ENCODE measurements at regions not wholly inside any gene's neighbourhood (a gene's known extent, or its start where the extent isn't known, plus 50 kb on each side); places are given as distances from the start of the nearest gene placed in this dataset.

DNA sequence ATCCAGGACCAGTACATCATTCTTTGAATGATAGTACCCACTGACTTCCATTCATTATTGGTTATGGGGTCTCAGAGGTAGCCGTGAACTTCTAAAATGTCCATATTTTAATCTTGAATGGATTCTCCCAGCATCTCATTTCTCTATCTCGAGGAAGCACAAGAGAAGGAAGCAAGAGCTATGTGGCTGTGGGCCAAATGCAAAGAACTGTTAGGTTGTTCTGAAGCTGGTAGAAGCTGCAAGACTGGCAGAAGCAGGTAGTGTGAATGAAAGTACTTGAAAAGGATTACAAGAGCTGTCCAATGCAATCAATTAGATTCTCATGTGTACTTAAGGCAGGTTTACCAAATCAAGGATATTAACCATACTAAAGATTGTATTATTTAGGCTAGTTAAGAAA is 1131.8 kb downstream of the GRIK2 start:
- Histone ChIP-seq H3K27ac (no peak overlapping the region), H3K36me3 (no peaks in the 10 kb centered on the region), H3K27me3 (no peaks in the 10 kb centered on the region), H3K4me3 (no peak overlapping the region), H3K9me3 (no peaks in the 10 kb centered on the region), H3K4me1 (peaks cover 0 to 2% (median 0%) of the 10 kb centered on the region in 4 donors)
- intact Hi-C loops (cut with DNase I), result no loop called here
- TF ChIP-seq, protein P1, sequence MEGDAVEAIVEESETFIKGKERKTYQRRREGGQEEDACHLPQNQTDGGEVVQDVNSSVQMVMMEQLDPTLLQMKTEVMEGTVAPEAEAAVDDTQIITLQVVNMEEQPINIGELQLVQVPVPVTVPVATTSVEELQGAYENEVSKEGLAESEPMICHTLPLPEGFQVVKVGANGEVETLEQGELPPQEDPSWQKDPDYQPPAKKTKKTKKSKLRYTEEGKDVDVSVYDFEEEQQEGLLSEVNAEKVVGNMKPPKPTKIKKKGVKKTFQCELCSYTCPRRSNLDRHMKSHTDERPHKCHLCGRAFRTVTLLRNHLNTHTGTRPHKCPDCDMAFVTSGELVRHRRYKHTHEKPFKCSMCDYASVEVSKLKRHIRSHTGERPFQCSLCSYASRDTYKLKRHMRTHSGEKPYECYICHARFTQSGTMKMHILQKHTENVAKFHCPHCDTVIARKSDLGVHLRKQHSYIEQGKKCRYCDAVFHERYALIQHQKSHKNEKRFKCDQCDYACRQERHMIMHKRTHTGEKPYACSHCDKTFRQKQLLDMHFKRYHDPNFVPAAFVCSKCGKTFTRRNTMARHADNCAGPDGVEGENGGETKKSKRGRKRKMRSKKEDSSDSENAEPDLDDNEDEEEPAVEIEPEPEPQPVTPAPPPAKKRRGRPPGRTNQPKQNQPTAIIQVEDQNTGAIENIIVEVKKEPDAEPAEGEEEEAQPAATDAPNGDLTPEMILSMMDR (IDR thresholded peaks at IDR 0.05), result no peak
- TF ChIP-seq EP300 (IDR thresholded peaks at IDR 0.05), result no peak
- WGBS, 2 donors, result 63 to 66% methylated on average over 2 of the region's 2 CpGs
- no peak for DNase-seq

DNA sequence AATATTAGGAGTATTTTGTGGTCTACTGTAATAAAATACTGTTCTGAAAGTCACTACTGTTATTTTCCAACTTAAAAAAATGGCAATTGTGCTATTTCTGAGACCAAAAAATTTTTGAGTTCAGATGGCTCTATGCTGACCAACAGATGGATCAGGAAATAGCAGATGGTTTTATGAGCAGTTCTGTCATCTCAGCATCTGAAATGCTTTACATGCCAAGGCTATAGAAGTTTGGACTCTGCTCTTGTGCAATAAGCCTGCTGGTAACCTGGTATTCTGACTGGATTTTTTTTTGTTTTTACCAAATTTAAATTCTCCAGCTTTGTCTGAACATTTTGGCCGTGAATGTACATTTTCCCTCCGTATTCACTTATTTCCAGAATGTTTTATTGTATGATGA is 1127.5 kb downstream of the GRIK2 start:
- no peak overlapping the region for H3K4me3 ChIP-seq
- WGBS, 2 donors, result 49 to 71% methylated on average over 2 of the region's 2 CpGs
- intact Hi-C loops (cut with DNase I), result no loop called here
- no peaks in the 10 kb centered on the region for H3K9me3 ChIP-seq
- no peaks in the 10 kb centered on the region for H3K4me1 ChIP-seq
- TF ChIP-seq POLR2A (IDR thresholded peaks at IDR 0.05) (no peak), POLR2AphosphoS5 (IDR thresholded peaks at IDR 0.05) (no peak), EP300 (IDR thresholded peaks at IDR 0.05) (no peak)
- TF ChIP-seq, protein P1 (IDR thresholded peaks at IDR 0.05), result no peak
- H3K27ac ChIP-seq, result no peak overlapping the region
- H3K36me3 ChIP-seq, result no peaks in the 10 kb centered on the region
- no peak for DNase-seq
- H3K27me3 ChIP-seq, result no peaks in the 10 kb centered on the region

DNA sequence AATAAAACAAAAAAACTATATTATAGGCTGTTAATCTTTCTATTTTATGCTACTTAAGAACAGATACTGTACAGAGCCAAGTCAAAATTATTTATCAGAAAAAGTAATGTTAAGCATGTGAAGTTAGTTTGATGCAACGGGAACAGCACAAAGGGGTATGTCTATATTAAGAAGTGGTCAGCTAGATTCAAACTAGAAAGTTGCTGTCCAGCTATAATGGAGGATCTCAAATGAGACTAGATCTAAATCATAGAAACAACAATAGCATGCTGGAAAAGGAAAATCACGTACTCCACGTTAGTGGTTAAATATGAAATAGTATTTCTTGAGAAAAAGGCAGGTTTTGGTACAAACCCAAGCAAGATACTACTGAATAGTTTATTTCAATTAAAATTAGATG is 1124.0 kb downstream of the GRIK2 start:
- H3K36me3 ChIP-seq, result no peaks in the 10 kb centered on the region
- TF ChIP-seq POLR2AphosphoS5 (IDR thresholded peaks at IDR 0.05), result no peak
- no peak for TF ChIP-seq EP300 (IDR thresholded peaks at IDR 0.05)
- TF ChIP-seq, protein P1 (IDR thresholded peaks at IDR 0.05), result no peak
- no peak for TF ChIP-seq POLR2A (IDR thresholded peaks at IDR 0.05)
- DNase-seq, result no peak
- no peak overlapping the region for H3K27ac ChIP-seq
- no peak overlapping the region for H3K4me3 ChIP-seq
- WGBS, 2 donors, result 89 to 90% methylated on average over 3 of the region's 3 CpGs
- H3K9me3 ChIP-seq, result no peaks in the 10 kb centered on the region
- no peaks in the 10 kb centered on the region for H3K4me1 ChIP-seq
- intact Hi-C loops (cut with DNase I), result no loop called here
- no peaks in the 10 kb centered on the region for H3K27me3 ChIP-seq

DNA sequence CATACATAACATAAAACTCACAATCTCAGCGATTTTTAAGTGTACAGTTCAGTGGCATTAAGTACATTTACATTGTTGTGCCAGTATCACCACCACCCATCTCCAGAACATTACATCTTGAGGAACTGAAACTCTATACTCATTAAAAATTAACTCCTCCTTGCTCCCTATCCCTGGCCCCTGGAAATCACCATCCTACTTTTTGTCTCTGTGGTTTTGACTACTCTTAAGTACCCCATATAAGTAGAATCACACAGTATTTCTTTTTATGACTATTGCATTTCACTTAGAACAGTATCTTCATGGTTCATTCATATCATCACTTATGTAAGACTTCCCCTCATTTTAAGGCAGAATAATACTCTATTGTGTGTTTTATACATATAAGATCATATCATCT is 1108.1 kb downstream of the GRIK2 start:
- no peak overlapping the region for H3K4me3 ChIP-seq
- 69 to 88% methylated on average over 1 of the region's 1 CpG for WGBS, 2 donors
- H3K9me3 ChIP-seq, result peaks cover 0 to 6% (median 0%) of the 10 kb centered on the region in 4 donors
- intact Hi-C loops (cut with DNase I), result no loop called here
- no peaks in the 10 kb centered on the region for H3K27me3 ChIP-seq
- H3K4me1 ChIP-seq, result no peaks in the 10 kb centered on the region
- TF ChIP-seq POLR2AphosphoS5 (IDR thresholded peaks at IDR 0.05), result no peak
- TF ChIP-seq, protein P1 (IDR thresholded peaks at IDR 0.05), result no peak
- TF ChIP-seq POLR2A (IDR thresholded peaks at IDR 0.05), result no peak
- no peak for TF ChIP-seq EP300 (IDR thresholded peaks at IDR 0.05)
- H3K27ac ChIP-seq, result no peak overlapping the region
- no peak for DNase-seq
- H3K36me3 ChIP-seq, result no peaks in the 10 kb centered on the region

DNA sequence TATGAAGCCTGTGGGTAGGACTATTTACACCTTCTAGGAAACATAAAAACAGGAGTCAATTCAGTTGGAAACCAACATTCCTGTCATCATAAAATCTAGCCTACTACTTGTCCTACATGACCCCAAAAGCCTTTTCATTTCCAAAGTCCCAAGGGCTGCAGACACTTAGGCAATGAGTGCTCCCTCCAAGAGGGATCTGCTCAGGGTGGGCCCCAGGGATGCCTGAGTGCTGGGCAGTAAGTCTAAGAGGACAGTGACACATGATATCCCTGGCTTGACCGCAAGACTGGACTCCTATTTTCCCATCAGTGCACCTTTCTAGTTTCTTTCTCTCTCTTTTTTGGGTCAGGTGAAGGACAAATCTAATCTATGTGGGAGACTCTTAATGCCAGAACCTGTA is 1101.3 kb downstream of the GRIK2 start:
- intact Hi-C loops (cut with DNase I), result no loop called here

More for the DNA sequence above, 1101.3 kb downstream of the GRIK2 start:
- Histone ChIP-seq H3K9me3 (no peaks in the 10 kb centered on the region), H3K27ac (no peak overlapping the region), H3K4me1 (no peaks in the 10 kb centered on the region), H3K4me3 (no peak overlapping the region), H3K36me3 (no peaks in the 10 kb centered on the region), H3K27me3 (no peaks in the 10 kb centered on the region)
- 89 to 94% methylated on average over 1 of the region's 1 CpG for WGBS, 2 donors
- TF ChIP-seq POLR2AphosphoS5 (IDR thresholded peaks at IDR 0.05), result no peak
- TF ChIP-seq POLR2A (IDR thresholded peaks at IDR 0.05), result no peak
- TF ChIP-seq EP300 (IDR thresholded peaks at IDR 0.05), result no peak
- TF ChIP-seq, protein P1 (IDR thresholded peaks at IDR 0.05), result no peak
- DNase-seq, result no peak
